ENCODE measurements at regions not wholly inside any gene's neighbourhood (a gene's known extent, or its start where the extent isn't known, plus 50 kb on each side); places are given as distances from the start of the nearest gene placed in this dataset.
"Not testable (repeated sequence)": the region's sequence is repeated elsewhere in the genome, so short reads cannot be mapped to it uniquely, and the experiment has no call there.

DNA sequence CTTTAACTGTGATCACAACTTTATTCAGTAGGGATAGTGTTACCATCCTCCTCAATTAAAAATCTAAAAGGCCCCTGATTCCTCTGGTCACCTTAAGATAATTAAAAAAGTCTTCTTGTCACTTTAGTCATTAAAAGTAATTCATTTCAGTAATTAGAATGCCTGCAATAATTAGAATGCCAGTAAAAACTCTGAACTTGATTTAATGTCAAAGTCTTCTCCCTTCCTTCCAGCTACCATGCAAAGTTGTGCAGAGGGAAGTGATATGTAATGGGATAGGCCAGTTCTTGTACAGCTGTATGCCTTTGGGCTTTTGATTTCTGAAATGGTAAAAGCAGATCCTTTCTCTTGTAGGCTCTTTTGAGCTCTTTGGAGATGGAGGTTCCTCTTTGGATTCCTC is 417.2 kb downstream of the ADAM29 start:
- intact Hi-C loops (cut with micrococcal nuclease; ENCODE audit: unreplicated experiment), result no loop called here
- no peaks in the 10 kb centered on the region for H3K9me3 ChIP-seq (ENCODE audit: low read length)
- BruUV-seq (replicated peaks), result no TSS peak
- no peaks in the 10 kb centered on the region for H3K9me2 ChIP-seq (ENCODE audit: insufficient read depth, low read length)
- ChIA-PET CTCF (ENCODE audit: unreplicated experiment) (no interaction called here), POLR2A (interaction anchor here (0.6 to 0.8 kb wide), 3 partner anchors 16 to 55 kb away, joined by 3 to 4 read pairs (median 3); no protein-coding TSS in a partner anchor)
- H3K4me2 ChIP-seq (ENCODE audit: low read length), result no peak overlapping the region
- no peaks in the 10 kb centered on the region for H3K4me1 ChIP-seq (ENCODE audit: insufficient read depth, low read length, poor library complexity, severe bottlenecking)
- no peak overlapping the region for H3K27ac ChIP-seq (ENCODE audit: low read depth, low read length, poor library complexity, severe bottlenecking)
- no peaks in the 10 kb centered on the region for H3K79me2 ChIP-seq (ENCODE audit: insufficient read depth, low read depth, low read length)
- H2AFZ ChIP-seq (ENCODE audit: low read length), result no peak overlapping the region
- DNase-seq (ENCODE audit: low spot score), result no peak
- TF ChIP-seq, protein P1, sequence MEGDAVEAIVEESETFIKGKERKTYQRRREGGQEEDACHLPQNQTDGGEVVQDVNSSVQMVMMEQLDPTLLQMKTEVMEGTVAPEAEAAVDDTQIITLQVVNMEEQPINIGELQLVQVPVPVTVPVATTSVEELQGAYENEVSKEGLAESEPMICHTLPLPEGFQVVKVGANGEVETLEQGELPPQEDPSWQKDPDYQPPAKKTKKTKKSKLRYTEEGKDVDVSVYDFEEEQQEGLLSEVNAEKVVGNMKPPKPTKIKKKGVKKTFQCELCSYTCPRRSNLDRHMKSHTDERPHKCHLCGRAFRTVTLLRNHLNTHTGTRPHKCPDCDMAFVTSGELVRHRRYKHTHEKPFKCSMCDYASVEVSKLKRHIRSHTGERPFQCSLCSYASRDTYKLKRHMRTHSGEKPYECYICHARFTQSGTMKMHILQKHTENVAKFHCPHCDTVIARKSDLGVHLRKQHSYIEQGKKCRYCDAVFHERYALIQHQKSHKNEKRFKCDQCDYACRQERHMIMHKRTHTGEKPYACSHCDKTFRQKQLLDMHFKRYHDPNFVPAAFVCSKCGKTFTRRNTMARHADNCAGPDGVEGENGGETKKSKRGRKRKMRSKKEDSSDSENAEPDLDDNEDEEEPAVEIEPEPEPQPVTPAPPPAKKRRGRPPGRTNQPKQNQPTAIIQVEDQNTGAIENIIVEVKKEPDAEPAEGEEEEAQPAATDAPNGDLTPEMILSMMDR (conservative IDR thresholded peaks at IDR 0.05; ENCODE audit: low read length), result no peak
- TF ChIP-seq EZH2phosphoT487 (IDR thresholded peaks at IDR 0.05; ENCODE audit: borderline replicate concordance, low read depth, low read length), result no peak
- H3K36me3 ChIP-seq (ENCODE audit: insufficient read depth, low read length), result no peaks in the 10 kb centered on the region
- no peaks in the 10 kb centered on the region for H4K20me1 ChIP-seq (ENCODE audit: insufficient read depth, low read length)
- no peak overlapping the region for H3K4me3 ChIP-seq (ENCODE audit: low read depth, low read length, poor library complexity, severe bottlenecking)

GRCh38 chr4:175336570-175336969 is 418.4 kb downstream of the ADAM29 start:
- H3K36me3 ChIP-seq (ENCODE audit: insufficient read depth, low read length); CTCF ChIA-PET (ENCODE audit: unreplicated experiment); H3K4me1 ChIP-seq (ENCODE audit: insufficient read depth, low read length, poor library complexity, severe bottlenecking); H3K9me2 ChIP-seq (ENCODE audit: insufficient read depth, low read length); BruUV-seq (replicated peaks); H3K4me3 ChIP-seq (ENCODE audit: low read depth, low read length, poor library complexity, severe bottlenecking); intact Hi-C loops (cut with micrococcal nuclease; ENCODE audit: unreplicated experiment); H3K79me2 ChIP-seq (ENCODE audit: insufficient read depth, low read depth, low read length); H3K9me3 ChIP-seq (ENCODE audit: low read length); H2AFZ ChIP-seq (ENCODE audit: low read length); DNase-seq (ENCODE audit: low spot score); H4K20me1 ChIP-seq (ENCODE audit: insufficient read depth, low read length); H3K4me2 ChIP-seq (ENCODE audit: low read length); H3K27ac ChIP-seq (ENCODE audit: low read depth, low read length, poor library complexity, severe bottlenecking): not testable (repeated sequence)
- POLR2A ChIA-PET, result interaction anchor here (0.6 to 1.7 kb wide), 5 partner anchors 9 to 76 kb away, joined by 3 to 8 read pairs (median 3); no protein-coding TSS in a partner anchor

DNA sequence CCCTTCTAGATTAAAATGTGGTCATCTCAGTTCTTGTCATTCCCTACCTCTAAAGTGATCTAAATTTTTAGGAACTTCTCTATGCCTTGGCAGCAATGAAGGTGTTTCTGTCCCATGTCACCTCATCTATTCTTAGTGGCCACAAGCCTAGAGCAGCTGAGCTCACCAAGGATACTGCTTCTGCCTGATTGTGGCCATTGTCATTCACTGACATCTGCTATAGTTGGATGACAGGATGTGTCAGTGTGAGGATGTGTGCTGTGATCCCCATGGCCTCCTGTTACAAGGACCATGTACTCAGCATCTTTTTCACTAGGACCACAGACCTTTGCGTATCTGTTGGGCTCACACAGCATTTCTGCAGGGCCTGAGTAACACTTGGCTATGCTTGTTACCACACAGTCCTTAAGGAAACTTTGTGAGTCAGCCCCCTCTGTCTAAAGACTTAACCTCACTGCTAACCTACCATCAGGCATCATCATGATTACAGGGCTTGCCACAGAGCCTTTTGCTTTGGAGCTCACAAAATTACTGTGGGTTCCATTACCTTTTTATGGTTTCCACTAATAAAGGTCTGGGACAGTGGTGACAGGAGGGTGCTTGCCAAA is 421.0 kb downstream of the ADAM29 start:
- H3K9me2 ChIP-seq (ENCODE audit: insufficient read depth, low read length), result no peaks in the 10 kb centered on the region
- CTCF ChIA-PET (ENCODE audit: unreplicated experiment), result no interaction called here
- DNase-seq (ENCODE audit: low spot score), result no peak
- H4K20me1 ChIP-seq (ENCODE audit: insufficient read depth, low read length), result no peaks in the 10 kb centered on the region
- no peaks in the 10 kb centered on the region for H3K9me3 ChIP-seq (ENCODE audit: low read length)
- intact Hi-C loops (cut with micrococcal nuclease; ENCODE audit: unreplicated experiment), result no loop called here
- H2AFZ ChIP-seq (ENCODE audit: low read length), result no peak overlapping the region
- BruUV-seq (replicated peaks), result no TSS peak
- TF ChIP-seq EZH2phosphoT487 (IDR thresholded peaks at IDR 0.05; ENCODE audit: borderline replicate concordance, low read depth, low read length), result no peak
- TF ChIP-seq, protein P1 (conservative IDR thresholded peaks at IDR 0.05; ENCODE audit: low read length), result no peak
- H3K4me3 ChIP-seq (ENCODE audit: low read depth, low read length, poor library complexity, severe bottlenecking), result no peak overlapping the region
- POLR2A ChIA-PET, result no interaction called here
- no peak overlapping the region for H3K4me2 ChIP-seq (ENCODE audit: low read length)
- H3K36me3 ChIP-seq (ENCODE audit: insufficient read depth, low read length), result no peaks in the 10 kb centered on the region
- no peaks in the 10 kb centered on the region for H3K79me2 ChIP-seq (ENCODE audit: insufficient read depth, low read depth, low read length)
- no peaks in the 10 kb centered on the region for H3K4me1 ChIP-seq (ENCODE audit: insufficient read depth, low read length, poor library complexity, severe bottlenecking)
- no peak overlapping the region for H3K27ac ChIP-seq (ENCODE audit: low read depth, low read length, poor library complexity, severe bottlenecking)

Measured in OCI-LY7 (cell line).